NCI-H2227 (cell line): ENCODE measurements at regions not wholly inside any gene's neighbourhood (a gene's known extent, or its start where the extent isn't known, plus 50 kb on each side); places are given as distances from the start of the nearest gene placed in this dataset.

Experiments
- DNase-seq: peaks from one replicate; lab custom pipeline; 2025; ENCODE audit not compliant: unreplicated experiment; lab: John Stamatoyannopoulos, UW

GRCh38 chr9:134986957-134987356 is 69.2 kb upstream of the FCN1 start:
- DNase-seq = no peak

DNA sequence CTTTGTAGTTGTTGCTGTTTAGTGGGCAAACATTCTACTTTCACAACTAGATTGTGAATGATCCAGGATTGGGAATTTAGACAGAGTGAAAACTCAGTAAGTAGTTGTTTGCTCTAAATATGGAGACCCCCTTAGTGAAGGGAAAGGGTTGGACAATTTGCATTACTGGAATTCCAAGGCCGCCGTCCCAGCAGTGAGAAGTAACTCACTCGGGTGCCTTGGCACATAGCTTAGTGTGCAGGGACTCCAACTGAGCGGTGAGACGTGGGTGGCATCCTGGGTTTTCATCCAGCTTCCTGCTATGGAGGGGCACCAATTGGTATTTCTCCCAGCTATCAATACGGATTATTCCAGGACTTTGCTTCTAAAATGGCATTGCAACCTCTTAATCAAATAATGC is 69.7 kb upstream of the FCN1 start:
- no peak for DNase-seq

- no peak for DNase-seq
Observed at GRCh38 chr9:134987906-134988700, 70.4 kb upstream of the FCN1 start.

- no peak for DNase-seq
Observed at GRCh38 chr9:134988706-134989105, 71.0 kb upstream of the FCN1 start.

GRCh38 chr9:134989206-134990065 is 71.7 kb upstream of the FCN1 start:
- DNase-seq = no peak

GRCh38 chr9:134991808-134992754 is 74.4 kb upstream of the FCN1 start:
- no peak for DNase-seq

DNA sequence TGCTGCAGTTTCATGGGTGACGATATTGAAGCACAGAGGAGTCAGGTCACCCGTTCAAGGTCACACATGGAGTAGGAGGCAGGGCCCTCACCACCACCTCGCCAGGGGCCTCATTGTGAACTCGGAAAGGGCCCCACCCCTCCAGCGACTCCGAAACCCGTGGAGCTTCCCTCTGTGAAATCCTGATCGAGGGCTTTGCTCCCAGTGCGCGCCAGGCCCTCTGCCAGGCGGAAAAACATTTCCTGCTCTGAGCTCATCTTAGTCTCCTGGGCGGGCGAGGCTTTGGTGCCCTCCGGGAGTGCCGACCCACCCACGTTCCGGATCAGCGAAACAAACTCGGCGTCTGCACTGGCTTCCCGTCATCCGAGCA is 75.0 kb upstream of the FCN1 start:
- DNase-seq = no peak

DNA sequence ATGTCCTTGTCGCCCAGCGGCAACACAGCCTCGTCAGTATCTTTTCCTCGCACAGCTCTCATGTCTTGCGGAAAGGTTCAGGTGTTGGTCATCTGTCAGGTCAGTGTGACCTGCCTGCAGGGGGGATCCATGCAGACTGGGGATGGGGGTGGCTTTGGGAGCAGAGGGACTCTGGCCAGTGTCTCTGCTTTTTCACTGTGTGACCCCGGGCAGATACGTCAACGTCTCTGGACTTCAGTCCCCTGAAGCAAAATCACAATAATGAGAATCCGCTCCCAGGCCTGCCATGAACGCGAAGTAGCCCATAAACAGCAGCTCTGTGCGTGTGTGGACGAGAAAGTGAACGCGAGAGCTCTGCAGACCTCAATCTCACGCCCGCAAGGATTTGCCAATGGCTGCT is 75.7 kb upstream of the FCN1 start:
- DNase-seq = no peak

DNA sequence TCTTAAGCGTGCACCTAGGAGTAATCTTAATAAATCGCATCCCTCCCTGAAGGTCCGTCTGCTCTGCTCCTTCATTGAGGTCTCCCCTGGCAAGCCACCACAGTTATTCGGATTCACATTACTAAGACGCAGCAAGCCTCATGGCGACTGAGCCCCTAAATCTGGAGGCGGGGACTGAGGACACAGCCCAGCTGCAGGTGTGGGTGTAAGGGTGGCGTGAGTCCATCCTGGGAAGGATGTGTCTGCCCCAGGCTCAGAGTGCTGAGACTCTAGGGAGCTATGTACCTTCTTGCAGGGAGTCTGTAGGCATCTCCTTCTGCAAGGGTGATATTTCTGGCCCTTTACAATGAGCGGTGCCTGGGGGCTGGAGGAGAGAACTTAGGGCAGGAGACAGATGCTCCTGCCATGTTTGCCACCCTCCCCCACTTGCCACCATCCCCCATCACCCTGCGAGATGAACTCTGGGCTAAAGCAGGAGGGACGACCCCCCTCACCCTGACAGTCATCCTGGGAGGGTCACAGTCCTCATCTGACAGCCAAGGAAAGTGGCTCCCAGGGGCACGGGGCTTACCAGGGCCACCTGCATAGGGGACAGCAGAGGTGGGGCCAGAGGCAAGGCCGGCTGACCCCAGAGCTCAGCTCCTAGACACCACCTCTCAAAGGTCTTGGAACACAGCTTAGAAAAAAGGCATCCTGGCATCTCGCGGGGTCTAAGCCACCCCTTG is 76.4 kb upstream of the FCN1 start:
- DNase-seq = no peak

GRCh38 chr9:134994926-134995791 is 77.4 kb upstream of the FCN1 start:
- DNase-seq = no peak

DNA sequence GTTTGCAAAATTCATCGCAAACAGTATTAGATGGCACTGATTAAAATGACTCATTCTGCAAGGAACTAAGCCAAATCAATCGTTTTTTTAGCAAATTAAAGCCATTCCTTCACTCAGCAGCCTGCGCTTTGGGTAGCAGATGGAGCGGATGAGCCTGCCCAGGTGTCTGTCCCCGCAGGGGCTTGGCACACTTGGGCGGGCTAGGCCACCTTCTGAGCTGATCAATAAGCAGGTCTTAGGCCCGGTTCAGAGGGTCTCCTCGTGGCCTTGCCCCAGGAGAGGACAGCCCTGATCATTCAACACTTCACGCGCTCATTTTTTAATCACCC is 78.0 kb upstream of the FCN1 start:
- DNase-seq = no peak

DNA sequence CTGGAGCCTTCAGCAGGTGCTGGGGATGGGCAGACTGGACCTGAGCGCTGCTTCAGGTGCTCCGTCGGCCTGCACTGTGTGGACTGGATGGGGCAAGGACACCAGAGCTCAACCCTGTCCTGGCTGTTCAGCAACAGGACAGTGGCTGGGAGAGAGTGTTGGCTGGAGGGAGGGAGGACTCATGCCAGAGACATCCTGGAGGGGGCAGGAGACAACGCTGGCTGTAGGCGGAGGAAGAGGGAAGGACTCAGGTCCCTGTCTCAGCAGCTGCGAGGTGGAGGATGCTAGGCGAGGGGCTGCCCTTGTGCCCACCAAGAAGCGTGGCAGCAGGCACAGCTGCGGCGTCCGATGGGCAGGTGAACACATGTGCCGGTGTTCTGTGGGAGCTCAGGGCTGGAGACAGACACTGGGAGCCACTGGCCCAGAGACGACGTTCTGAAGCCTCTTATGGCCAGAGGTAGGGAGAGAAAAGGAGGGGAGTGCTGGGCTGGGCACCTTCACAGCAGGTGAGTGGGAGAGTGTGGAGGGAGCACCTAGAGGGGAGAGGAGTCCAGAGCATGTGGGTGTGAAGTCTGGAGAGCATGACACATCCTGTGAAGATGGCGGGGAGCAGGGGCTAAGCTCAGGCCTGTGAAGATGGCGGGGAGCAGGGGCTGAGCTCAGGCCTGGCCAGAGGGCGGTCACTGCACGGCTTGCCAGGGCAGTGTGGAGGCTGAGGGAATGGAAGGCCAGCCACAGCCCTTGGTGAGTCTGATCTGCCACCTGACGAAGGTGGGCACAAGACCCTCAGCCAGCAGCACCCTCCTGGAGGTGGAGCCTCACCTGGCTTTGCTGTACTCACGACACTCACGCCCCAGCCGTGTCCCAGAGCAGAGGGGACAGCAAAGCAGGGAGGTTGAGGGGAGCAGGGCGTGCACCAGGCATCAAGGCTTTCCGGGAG is 79.1 kb upstream of the FCN1 start:
- DNase-seq = no peak

DNA sequence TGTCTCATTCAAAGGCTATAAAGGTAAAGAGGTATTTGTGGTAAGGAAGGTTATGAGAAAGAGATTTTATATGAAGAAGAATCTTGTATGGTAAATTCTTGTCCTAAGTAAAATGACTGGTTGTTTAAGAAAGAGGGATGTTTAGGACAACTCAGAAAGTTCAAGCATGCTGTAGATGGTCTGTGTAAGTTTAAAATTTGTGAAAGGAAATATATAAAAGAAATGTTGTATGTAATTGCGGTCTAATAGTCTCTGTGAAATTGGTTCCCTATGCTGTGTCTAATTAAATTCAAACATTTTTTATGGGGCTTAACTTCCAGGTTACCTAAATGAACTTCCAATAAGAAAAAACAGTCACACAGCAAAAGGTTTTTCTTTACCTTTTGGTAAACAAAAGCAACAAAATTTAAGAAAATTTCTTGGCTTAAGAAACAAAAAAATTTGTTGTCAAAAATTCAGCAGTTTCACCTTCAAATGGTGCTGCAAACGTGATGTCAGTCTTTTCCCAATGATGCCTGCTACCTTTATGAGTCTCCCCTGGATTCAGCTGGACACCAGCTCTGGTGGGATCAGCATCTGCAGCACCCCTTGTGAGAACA is 83.0 kb upstream of the FCN1 start:
- DNase-seq = no peak

GRCh38 chr9:135001526-135001925 is 83.8 kb upstream of the FCN1 start:
- DNase-seq = no peak

DNA sequence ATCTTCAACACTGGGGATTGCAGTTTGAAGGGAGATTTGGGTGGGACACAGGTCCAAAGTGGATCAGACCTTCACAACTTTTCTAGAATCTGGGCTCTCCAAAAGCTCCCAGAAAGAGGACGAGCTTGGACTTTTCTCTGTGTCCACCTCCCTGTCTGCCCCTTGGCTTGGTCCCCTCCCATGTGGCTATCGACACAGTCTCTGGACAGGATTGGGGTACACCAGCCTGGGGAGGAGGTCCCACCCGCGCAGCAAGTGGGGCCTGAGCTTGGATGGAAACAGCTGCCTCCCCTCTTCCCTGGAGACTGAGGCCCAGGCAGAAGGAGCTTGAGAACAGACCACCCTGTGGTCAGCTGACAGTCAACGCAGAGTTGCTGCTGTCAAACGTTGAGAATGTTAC is 84.6 kb upstream of the FCN1 start:
- no peak for DNase-seq

DNA sequence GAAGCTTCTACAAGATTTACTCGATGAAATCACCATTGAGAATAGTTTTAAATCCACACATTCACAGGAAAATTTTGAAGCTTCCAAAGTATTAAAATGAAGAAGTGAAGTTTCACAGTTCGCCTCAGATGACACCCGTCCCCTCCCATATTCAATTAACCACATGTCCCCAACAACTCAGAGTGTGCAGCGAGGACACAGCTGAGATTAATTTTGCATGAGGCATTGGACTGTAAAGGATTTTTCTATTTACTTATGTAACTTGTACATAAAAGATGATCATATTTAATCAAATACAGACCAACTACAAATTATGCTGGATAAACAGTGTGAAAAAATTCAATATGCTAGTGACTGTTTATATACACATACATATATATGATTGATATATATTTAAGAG is 84.7 kb upstream of the OLFM1 start:
- DNase-seq = no peak

DNA sequence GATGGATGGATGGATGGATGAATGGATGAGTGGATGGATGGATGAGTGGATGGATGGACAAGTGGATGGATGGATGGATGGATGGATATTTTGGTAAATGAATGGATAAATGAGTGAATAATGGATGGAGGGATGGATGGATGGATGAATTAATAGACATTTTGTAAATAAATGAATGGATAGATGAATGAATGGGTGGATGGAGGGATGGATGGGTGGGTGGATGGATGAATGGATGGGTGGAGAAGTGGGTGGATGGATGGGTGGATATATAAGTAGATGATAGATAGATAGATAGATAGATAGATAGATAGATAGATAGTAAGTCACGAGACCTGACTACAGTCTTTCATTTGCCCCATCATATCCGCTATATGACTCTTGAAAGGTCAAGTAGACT is 82.7 kb upstream of the OLFM1 start:
- no peak for DNase-seq

GRCh38 chr9:135006911-135007570 is 80.4 kb upstream of the OLFM1 start:
- DNase-seq = no peak
